GM23338 (cell line): ENCODE measurements at regions not wholly inside any gene's neighbourhood (a gene's known extent, or its start where the extent isn't known, plus 50 kb on each side); places are given as distances from the start of the nearest gene placed in this dataset.

ENCODE experiments used
- ATAC-seq: fragments of 200-7000 bp; cut with Tn5 transposase; 3 replicates; pipeline ENCODE4 v1.9.1; 2020
- DNase-seq: peaks from one replicate; pipeline ENCODE4 v3.0.0-alpha.2; 2015; ENCODE audit warnings: low spot score
- H2AFZ ChIP-seq: fragments of 200-600 bp; sonication (generic); 2 replicates; pipeline ENCODE4 v1.8.0; 2016; ENCODE audit warnings: antibody characterized with exemption, mild to moderate bottlenecking, moderate library complexity
- H3F3A ChIP-seq: fragments of 200-600 bp; sonication (generic); replicated peaks from 2 replicates; pipeline ENCODE4 v1.8.0; 2017; ENCODE audit warnings: antibody characterized with exemption, mixed run types, low read depth
- H3K27ac ChIP-seq: fragments of 200-600 bp; sonication (generic); 2 replicates; pipeline ENCODE4 v1.6.1; 2016; ENCODE audit warnings: low read depth
- H3K27me3 ChIP-seq: fragments of 200-600 bp; sonication (generic); 2 replicates; pipeline ENCODE4 v1.8.0; 2016; ENCODE audit warnings: mild to moderate bottlenecking, mixed run types, moderate library complexity; ENCODE audit not compliant: insufficient read depth
- H3K36me3 ChIP-seq: fragments of 200-600 bp; sonication (generic); 2 replicates; pipeline ENCODE4 v1.8.0; 2016; ENCODE audit warnings: mild to moderate bottlenecking; ENCODE audit not compliant: insufficient read depth
- H3K4me1 ChIP-seq: fragments of 200-600 bp; sonication (generic); 2 replicates; pipeline ENCODE4 v1.8.0; 2016; ENCODE audit warnings: mild to moderate bottlenecking, moderate library complexity; ENCODE audit not compliant: insufficient read depth
- H3K4me2 ChIP-seq: fragments of 200-600 bp; sonication (generic); 2 replicates; pipeline ENCODE4 v1.7.1; 2017; ENCODE audit warnings: mixed run types
- H3K4me3 ChIP-seq: fragments of 200-600 bp; sonication (generic); 2 replicates; pipeline ENCODE4 v1.6.1; 2016; ENCODE audit warnings: mixed run types
- H3K79me2 ChIP-seq: fragments of 200-600 bp; sonication (generic); replicated peaks from 2 replicates; pipeline ENCODE4 v1.8.0; 2017; ENCODE audit warnings: mild to moderate bottlenecking; ENCODE audit not compliant: insufficient read depth
- H3K9me2 ChIP-seq: fragments of 200-600 bp; sonication (generic); 2 replicates; pipeline ENCODE4 v1.8.0; 2017; ENCODE audit not compliant: insufficient read depth
- H4K20me1 ChIP-seq: fragments of 200-600 bp; sonication (generic); replicated peaks from 2 replicates; pipeline ENCODE4 v1.8.0; 2017; ENCODE audit warnings: mild to moderate bottlenecking; ENCODE audit not compliant: insufficient read depth
- H3K27ac Mint-ChIP-seq: 2 replicates; pipeline ENCODE4 v1.8.0; 2020; ENCODE audit warnings: inconsistent platforms, mild to moderate bottlenecking, moderate library complexity, mixed read lengths
- H3K27me3 Mint-ChIP-seq: 3 replicates; pipeline ENCODE4 v1.8.0; 2022; ENCODE audit warnings: low read depth, mild to moderate bottlenecking, moderate library complexity, mixed read lengths, inconsistent platforms; ENCODE audit not compliant: insufficient read depth, poor library complexity
- H3K36me3 Mint-ChIP-seq: 3 replicates; pipeline ENCODE4 v1.8.0; 2021; ENCODE audit warnings: low read depth, mild to moderate bottlenecking, inconsistent platforms, moderate library complexity, mixed read lengths
- H3K4me1 Mint-ChIP-seq: 3 replicates; pipeline ENCODE4 v1.8.0; 2020; ENCODE audit warnings: mild to moderate bottlenecking, inconsistent platforms, mixed read lengths
- H3K4me3 Mint-ChIP-seq: 3 replicates; pipeline ENCODE4 v1.8.0; 2021; ENCODE audit warnings: moderate library complexity, mild to moderate bottlenecking, inconsistent platforms, mixed read lengths
- H3K9me3 Mint-ChIP-seq: 3 replicates; pipeline ENCODE4 v1.8.0; 2020; ENCODE audit warnings: moderate library complexity, mild to moderate bottlenecking, inconsistent platforms, mixed read lengths
- CREB1 ChIP-seq: fragments of 250-450 bp; sonication (Bioruptor Pico); IDR thresholded peaks from 2 replicates; pipeline ENCODE4 v1.5.0; 2020; ENCODE audit warnings: low read depth, mild to moderate bottlenecking, moderate library complexity
- EZH2 ChIP-seq: fragments of 200-600 bp; sonication (generic); IDR thresholded peaks from one replicate; pipeline ENCODE4 v1.8.0; 2017; ENCODE audit warnings: antibody characterized with exemption, mild to moderate bottlenecking, low read depth; ENCODE audit not compliant: unreplicated experiment
- EZH2phosphoT487 ChIP-seq: fragments of 200-600 bp; sonication (generic); IDR thresholded peaks from one replicate; pipeline ENCODE4 v1.8.1; 2018; ENCODE audit warnings: antibody characterized with exemption; ENCODE audit not compliant: unreplicated experiment
- JUNB ChIP-seq: IDR thresholded peaks from one replicate; pipeline ENCODE4 v1.6.1; 2016; ENCODE audit warnings: antibody characterized with exemption; ENCODE audit not compliant: unreplicated experiment
- NANOG ChIP-seq: IDR thresholded peaks from 2 replicates; pipeline ENCODE4 v1.6.1; 2016; ENCODE audit warnings: antibody characterized with exemption, borderline replicate concordance
- POLR2AphosphoS5 ChIP-seq: IDR thresholded peaks from 2 replicates; pipeline ENCODE4 v1.6.1; 2016; ENCODE audit warnings: antibody characterized with exemption, low read depth
- STAT1 ChIP-seq: IDR thresholded peaks from one replicate; pipeline ENCODE4 v1.6.1; 2016; ENCODE audit warnings: antibody characterized with exemption; ENCODE audit not compliant: unreplicated experiment
- ZNF114 ChIP-seq: fragments of 250-450 bp; sonication (Bioruptor Pico); IDR thresholded peaks from 2 replicates; pipeline ENCODE4 v1.5.0; 2020; ENCODE audit warnings: mild to moderate bottlenecking, moderate library complexity
- ZNF331 ChIP-seq: fragments of 250-450 bp; sonication (Bioruptor Pico); IDR thresholded peaks from 2 replicates; pipeline ENCODE4 v1.5.0; 2020; ENCODE audit warnings: low read depth, mild to moderate bottlenecking, moderate library complexity
- TF ChIP-seq, protein P1 (sequence below): IDR thresholded peaks from one replicate; pipeline ENCODE4 v1.6.1; 2018; ENCODE audit warnings: antibody characterized with exemption; ENCODE audit not compliant: unreplicated experiment
- TF ChIP-seq, protein P2 (sequence below), 2 experiments: fragments of 200-600 bp in 1 of 2; sonication (generic) in 1 of 2; conservative IDR thresholded peaks; 2 replicates each; pipeline versions ENCODE4 v1.5.1 to v1.6.1; 2016 to 2017; ENCODE audit warnings: antibody characterized with exemption in 2 of 2, low read depth in 2 of 2, mild to moderate bottlenecking in 2 of 2, moderate library complexity in 1 of 2

- TF ChIP-seq CREB1 (no peak), ZNF114 (CRISPR knock-in tag) (no peak), STAT1 (no peak), ZNF331 (CRISPR knock-in tag) (no peak), EZH2phosphoT487 (no peak), POLR2AphosphoS5 (no peak), EZH2 (no peak)
- TF ChIP-seq, protein P1, sequence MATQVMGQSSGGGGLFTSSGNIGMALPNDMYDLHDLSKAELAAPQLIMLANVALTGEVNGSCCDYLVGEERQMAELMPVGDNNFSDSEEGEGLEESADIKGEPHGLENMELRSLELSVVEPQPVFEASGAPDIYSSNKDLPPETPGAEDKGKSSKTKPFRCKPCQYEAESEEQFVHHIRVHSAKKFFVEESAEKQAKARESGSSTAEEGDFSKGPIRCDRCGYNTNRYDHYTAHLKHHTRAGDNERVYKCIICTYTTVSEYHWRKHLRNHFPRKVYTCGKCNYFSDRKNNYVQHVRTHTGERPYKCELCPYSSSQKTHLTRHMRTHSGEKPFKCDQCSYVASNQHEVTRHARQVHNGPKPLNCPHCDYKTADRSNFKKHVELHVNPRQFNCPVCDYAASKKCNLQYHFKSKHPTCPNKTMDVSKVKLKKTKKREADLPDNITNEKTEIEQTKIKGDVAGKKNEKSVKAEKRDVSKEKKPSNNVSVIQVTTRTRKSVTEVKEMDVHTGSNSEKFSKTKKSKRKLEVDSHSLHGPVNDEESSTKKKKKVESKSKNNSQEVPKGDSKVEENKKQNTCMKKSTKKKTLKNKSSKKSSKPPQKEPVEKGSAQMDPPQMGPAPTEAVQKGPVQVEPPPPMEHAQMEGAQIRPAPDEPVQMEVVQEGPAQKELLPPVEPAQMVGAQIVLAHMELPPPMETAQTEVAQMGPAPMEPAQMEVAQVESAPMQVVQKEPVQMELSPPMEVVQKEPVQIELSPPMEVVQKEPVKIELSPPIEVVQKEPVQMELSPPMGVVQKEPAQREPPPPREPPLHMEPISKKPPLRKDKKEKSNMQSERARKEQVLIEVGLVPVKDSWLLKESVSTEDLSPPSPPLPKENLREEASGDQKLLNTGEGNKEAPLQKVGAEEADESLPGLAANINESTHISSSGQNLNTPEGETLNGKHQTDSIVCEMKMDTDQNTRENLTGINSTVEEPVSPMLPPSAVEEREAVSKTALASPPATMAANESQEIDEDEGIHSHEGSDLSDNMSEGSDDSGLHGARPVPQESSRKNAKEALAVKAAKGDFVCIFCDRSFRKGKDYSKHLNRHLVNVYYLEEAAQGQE, result no peak
These were observed 367.8 kb downstream of the TLE1 start (continued) for GRCh38 chr9:81321551-81321950.

DNA sequence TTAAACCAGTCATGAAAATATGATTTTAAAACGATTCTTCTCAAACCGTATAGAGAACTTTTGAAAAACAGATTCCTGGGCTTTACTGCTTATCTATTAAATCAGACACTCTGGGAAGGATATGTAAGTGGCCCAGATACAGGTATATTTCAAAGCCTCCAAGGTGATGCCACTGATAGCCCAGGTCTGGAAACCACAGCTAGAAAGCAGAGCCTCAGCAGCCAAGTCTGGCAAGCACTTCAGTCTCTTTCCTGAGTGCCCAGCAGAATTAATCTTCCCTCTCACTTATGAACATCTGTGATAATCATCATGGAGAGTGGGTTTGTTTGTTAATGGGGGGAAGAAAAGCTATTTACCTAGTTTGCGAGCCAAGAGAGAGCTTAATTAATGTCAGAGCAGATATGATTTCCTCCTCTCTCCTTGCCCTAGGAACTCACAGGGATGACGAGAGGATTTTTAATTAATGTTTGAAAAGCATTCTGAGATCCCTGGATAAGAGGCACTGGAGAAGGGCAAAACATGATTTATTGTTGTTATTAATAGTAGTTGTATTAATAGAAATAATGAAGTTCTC lies 368.4 kb downstream of the TLE1 start:
- no peaks in the 10 kb centered on the region for H3K4me1 ChIP-seq
- TF ChIP-seq, protein P1, result no peak
- TF ChIP-seq EZH2phosphoT487, result no peak
- TF ChIP-seq STAT1, result no peak
- TF ChIP-seq POLR2AphosphoS5, result no peak
- no peak for TF ChIP-seq CREB1
- no peak for TF ChIP-seq JUNB
- no peak for TF ChIP-seq NANOG
- TF ChIP-seq, protein P2, sequence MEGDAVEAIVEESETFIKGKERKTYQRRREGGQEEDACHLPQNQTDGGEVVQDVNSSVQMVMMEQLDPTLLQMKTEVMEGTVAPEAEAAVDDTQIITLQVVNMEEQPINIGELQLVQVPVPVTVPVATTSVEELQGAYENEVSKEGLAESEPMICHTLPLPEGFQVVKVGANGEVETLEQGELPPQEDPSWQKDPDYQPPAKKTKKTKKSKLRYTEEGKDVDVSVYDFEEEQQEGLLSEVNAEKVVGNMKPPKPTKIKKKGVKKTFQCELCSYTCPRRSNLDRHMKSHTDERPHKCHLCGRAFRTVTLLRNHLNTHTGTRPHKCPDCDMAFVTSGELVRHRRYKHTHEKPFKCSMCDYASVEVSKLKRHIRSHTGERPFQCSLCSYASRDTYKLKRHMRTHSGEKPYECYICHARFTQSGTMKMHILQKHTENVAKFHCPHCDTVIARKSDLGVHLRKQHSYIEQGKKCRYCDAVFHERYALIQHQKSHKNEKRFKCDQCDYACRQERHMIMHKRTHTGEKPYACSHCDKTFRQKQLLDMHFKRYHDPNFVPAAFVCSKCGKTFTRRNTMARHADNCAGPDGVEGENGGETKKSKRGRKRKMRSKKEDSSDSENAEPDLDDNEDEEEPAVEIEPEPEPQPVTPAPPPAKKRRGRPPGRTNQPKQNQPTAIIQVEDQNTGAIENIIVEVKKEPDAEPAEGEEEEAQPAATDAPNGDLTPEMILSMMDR (conservative IDR thresholded peaks at IDR 0.05; ENCODE audit: low read depth in 2 of 2), result no peak
- no peak for TF ChIP-seq EZH2
- Mint-ChIP-seq H3K36me3 (peaks cover 20% of the 10 kb centered on the region), H3K27me3 (no peaks in the 10 kb centered on the region), H3K4me3 (no peak overlapping the region), H3K4me1 (no peaks in the 10 kb centered on the region), H3K9me3 (peaks cover 37% of the 10 kb centered on the region), H3K27ac (no peak overlapping the region)
- H3K27me3 ChIP-seq, result no peaks in the 10 kb centered on the region
- H3K79me2 ChIP-seq, result no peaks in the 10 kb centered on the region
- H2AFZ ChIP-seq, result no peak overlapping the region
- no peaks in the 10 kb centered on the region for H4K20me1 ChIP-seq
- 0 out of 2 replicates have a peak, but pooled peaks cover 3% of the 10 kb centered on the region for H3K36me3 ChIP-seq
- ATAC-seq (no peak), DNase-seq (no peak)
- no peak overlapping the region for H3K4me2 ChIP-seq
- no peaks in the 10 kb centered on the region for H3F3A ChIP-seq
- H3K27ac ChIP-seq, result no peak overlapping the region
- H3K9me2 ChIP-seq, result no peaks in the 10 kb centered on the region
- no peak overlapping the region for H3K4me3 ChIP-seq
